ENCODE measurements at regions not wholly inside any gene's neighbourhood (a gene's known extent, or its start where the extent isn't known, plus 50 kb on each side); places are given as distances from the start of the nearest gene placed in this dataset.

- TF ChIP-seq CTCF (IDR thresholded peaks at IDR 0.05) = no peak
Observed at GRCh38 chr3:111249421-111249820, 177.8 kb downstream of the NECTIN3 start (continued).

GRCh38 chr3:111252779-111253178 lies 181.2 kb downstream of the NECTIN3 start:
- Histone ChIP-seq H3K4me3 (ENCODE audit: low read depth in 2 of 2, low read length in 1 of 2) (no peak overlapping the region), H3K9me2 (no peaks in the 10 kb centered on the region), H3F3A (replicated peaks; ENCODE audit: insufficient read depth) (no peaks in the 10 kb centered on the region), H2AFZ (ENCODE audit: low read depth) (no peak overlapping the region), H3K4me1 (ENCODE audit: control insufficient read depth in 1 of 2, insufficient read depth in 2 of 2, low read depth in 1 of 2, low read length in 1 of 2) (no peaks in the 10 kb centered on the region), H3K4me2 (no peak overlapping the region), H3K27ac (ENCODE audit: low read depth in 2 of 2, low read length in 1 of 2) (no peak overlapping the region), H3K36me3 (replicated peaks in 1 of 2; ENCODE audit: control insufficient read depth in 1 of 2, insufficient read depth in 2 of 2, low read length in 1 of 2) (no peaks in the 10 kb centered on the region), H3K9ac (no peak overlapping the region), H3K79me2 (ENCODE audit: insufficient read depth) (no peaks in the 10 kb centered on the region), H3K27me3 (ENCODE audit: insufficient read depth) (no peaks in the 10 kb centered on the region), H4K20me1 (ENCODE audit: insufficient read depth) (no peaks in the 10 kb centered on the region), H3K9me3 (no peaks in the 10 kb centered on the region)
- WGBS (ENCODE audit: low lambda C conversion rate) = 53% methylated on average over 3 of the region's 3 CpGs
- peak; percentile 30 for TF ChIP-seq RAD21 (IDR thresholded peaks at IDR 0.05; ENCODE audit: low read length)
- TF ChIP-seq USF1 (IDR thresholded peaks at IDR 0.05; ENCODE audit: borderline replicate concordance, low read depth) = peak; percentile 72; the same call in 1 of the 2 replicates
- peak; percentile 95 for TF ChIP-seq RFX5 (IDR thresholded peaks at IDR 0.05; ENCODE audit: low read length)
- no peak for TF ChIP-seq TEAD4 (IDR thresholded peaks at IDR 0.05; ENCODE audit: borderline replicate concordance, insufficient read depth)
- no peak for TF ChIP-seq YY1 (IDR thresholded peaks at IDR 0.05; ENCODE audit: low read depth)
- ChIA-PET POLR2A (no interaction called here), CTCF (no interaction called here)
- peak; percentile 4 for DNase-seq

GRCh38 chr3:111253733-111254132 lies 182.1 kb downstream of the NECTIN3 start:
- no peak overlapping the region for H3K9ac ChIP-seq
- no peaks in the 10 kb centered on the region for H3F3A ChIP-seq (replicated peaks; ENCODE audit: insufficient read depth)

More at GRCh38 chr3:111253733-111254132, 182.1 kb downstream of the NECTIN3 start:
- H3K36me3 ChIP-seq (replicated peaks in 1 of 2; ENCODE audit: control insufficient read depth in 1 of 2, insufficient read depth in 2 of 2, low read length in 1 of 2) = no peaks in the 10 kb centered on the region
- no peaks in the 10 kb centered on the region for H4K20me1 ChIP-seq (ENCODE audit: insufficient read depth)
- no peak overlapping the region for H3K4me3 ChIP-seq (ENCODE audit: low read depth in 2 of 2, low read length in 1 of 2)
- no peak overlapping the region for H3K4me2 ChIP-seq
- no peaks in the 10 kb centered on the region for H3K27me3 ChIP-seq (ENCODE audit: insufficient read depth)
- no peaks in the 10 kb centered on the region for H3K9me3 ChIP-seq
- ChIA-PET POLR2A (no interaction called here), CTCF (interaction anchor here (1.2 kb wide), 1 partner anchor 43 kb away, joined by 3 read pairs; no protein-coding TSS in a partner anchor)
- H3K9me2 ChIP-seq = no peaks in the 10 kb centered on the region
- no peak overlapping the region for H3K27ac ChIP-seq (ENCODE audit: low read depth in 2 of 2, low read length in 1 of 2)
- H3K4me1 ChIP-seq (ENCODE audit: control insufficient read depth in 1 of 2, insufficient read depth in 2 of 2, low read depth in 1 of 2, low read length in 1 of 2) = no peaks in the 10 kb centered on the region
- DNase-seq = no peak
- H2AFZ ChIP-seq (ENCODE audit: low read depth) = no peak overlapping the region
- 63% methylated on average over 2 of the region's 2 CpGs for WGBS (ENCODE audit: low lambda C conversion rate)
- no peaks in the 10 kb centered on the region for H3K79me2 ChIP-seq (ENCODE audit: insufficient read depth)
- TF ChIP-seq FOXM1 (IDR thresholded peaks at IDR 0.05; ENCODE audit: low read depth) (no peak), PBX3 (IDR thresholded peaks at IDR 0.05) (no peak), JUND (IDR thresholded peaks at IDR 0.05) (no peak), IRF3 (IDR thresholded peaks at IDR 0.05; ENCODE audit: low read depth, low read length) (no peak), MAX (IDR thresholded peaks at IDR 0.05; ENCODE audit: low read depth) (no peak), EP300 (IDR thresholded peaks at IDR 0.05; ENCODE audit: borderline replicate concordance in 1 of 2, low read depth in 1 of 2, low read length in 1 of 2) (no peak), MEF2A (IDR thresholded peaks at IDR 0.05; ENCODE audit: borderline replicate concordance, low read depth) (no peak), RXRA (IDR thresholded peaks at IDR 0.05; ENCODE audit: borderline replicate concordance, low read depth) (no peak), CTCF (IDR thresholded peaks at IDR 0.05) (no peak), USF2 (IDR thresholded peaks at IDR 0.05; ENCODE audit: borderline replicate concordance, low read depth, low read length) (no peak), TCF12 (IDR thresholded peaks at IDR 0.05) (no peak)
